ENCODE measurements at regions not wholly inside any gene's neighbourhood (a gene's known extent, or its start where the extent isn't known, plus 50 kb on each side); places are given as distances from the start of the nearest gene placed in this dataset.

GRCh38 chr1:117753652-117754051 lies 147.8 kb downstream of the TENT5C start:
- no TSS peak for BruUV-seq (replicated peaks)
- ATAC-seq (ENCODE audit: low read depth), result peak; percentile 76
- in situ Hi-C loops (cut with MboI; ENCODE audit: low sequenced_read_pairs), result loop anchor here (10.0 to 25.0 kb wide), 3 partner anchors 134 to 391 kb away; partner anchors contain the start of genes MAN1A2 and TENT5C

More at GRCh38 chr1:117753652-117754051, 147.8 kb downstream of the TENT5C start:
- ChIA-PET CTCF (interaction anchor here (0.6 to 2.6 kb wide), 22 partner anchors 8 to 245 kb away, joined by 3 to 17 read pairs (median 4); no protein-coding TSS in a partner anchor), POLR2A (ENCODE audit: unreplicated experiment) (no interaction called here)
- WGBS, 2 experiments (ENCODE audit: extremely low coverage in 2 of 2, insufficient read length in 1 of 2), result 0% methylated on average over 1 of the region's 5 CpGs; no CpG with 5 or more reads in 1 of the 2 experiments
- peak overlapping the region; percentile 84; the same call in 1 of the 2 replicates for H3K23ac ChIP-seq (ENCODE audit: low read depth, low read length)
- H3K18ac ChIP-seq (ENCODE audit: low read depth, low read length), result peak overlapping the region; percentile 82
- peak overlapping the region; percentile 98 for H2BK20ac ChIP-seq (ENCODE audit: low read depth, low read length)
- H4K20me1 ChIP-seq (ENCODE audit: insufficient read depth, low read length), result no peaks in the 10 kb centered on the region
- H2AK5ac ChIP-seq (ENCODE audit: low read depth, low read length), result peak overlapping the region; percentile 91
- peak overlapping the region; percentile 83; the same call in 1 of the 3 replicates for H2BK15ac ChIP-seq (ENCODE audit: low read depth, low read length)
- peaks cover 0 to 12% of the 10 kb centered on the region in 2 experiments; a peak in 2 of 4 replicates for H3K79me1 ChIP-seq (ENCODE audit: low read depth in 1 of 2, low read length in 2 of 2)
- H2AFZ ChIP-seq (replicated peaks; ENCODE audit: low read length, poor library complexity), result peak overlapping the region; percentile 81
- DNase-seq, result peak; percentile 85
- H3K4ac ChIP-seq (ENCODE audit: low read depth, low read length), result peak overlapping the region; percentile 94
- H2BK120ac ChIP-seq (ENCODE audit: low read depth, low read length), result peak overlapping the region; percentile 95
- H3K4me3 ChIP-seq (ENCODE audit: insufficient read depth, low read depth, low read length), result no peak overlapping the region
- no peaks in the 10 kb centered on the region for H3K27me3 ChIP-seq (ENCODE audit: control insufficient read depth, insufficient read depth, low read length)
- H4K8ac ChIP-seq (ENCODE audit: low read depth in 2 of 2, low read length in 2 of 2), result peak overlapping the region; percentile 23 to 91; a peak in 3 of 4 replicates
- no peak overlapping the region; the same call in 1 of the 2 replicates for H4K5ac ChIP-seq (ENCODE audit: low read depth, low read length)
- peaks cover 11% of the 10 kb centered on the region for H3K9me1 ChIP-seq (ENCODE audit: insufficient read depth, low read length)
- H2AK9ac ChIP-seq (replicated peaks; ENCODE audit: low read depth, low read length, poor library complexity), result no peak overlapping the region
- H3K14ac ChIP-seq (replicated peaks; ENCODE audit: low read depth, low read length), result peak overlapping the region; percentile 69
- H3K4me2 ChIP-seq (ENCODE audit: low read depth, low read length), result peak overlapping the region; percentile 66
- H3K27ac ChIP-seq (ENCODE audit: insufficient read depth, low read length), result peak overlapping the region; percentile 64; the same call in 1 of the 2 replicates
- no peak overlapping the region for H3K56ac ChIP-seq (ENCODE audit: extremely low read depth, insufficient read depth, low read length)
- no peak overlapping the region for H3K9ac ChIP-seq (ENCODE audit: low read depth, low read length)
- peak overlapping the region; percentile 72 for H4K91ac ChIP-seq (ENCODE audit: insufficient read depth, low read depth, low read length)
- H3K9me3 ChIP-seq (ENCODE audit: control insufficient read depth, insufficient read depth, low read length), result no peaks in the 10 kb centered on the region
- peaks cover 14% of the 10 kb centered on the region for H3K4me1 ChIP-seq (ENCODE audit: control insufficient read depth, insufficient read depth, low read length)
- dilution Hi-C loops (cut with HindIII; ENCODE audit: low sequenced_read_pairs, unreplicated experiment), result no loop called here
- peak overlapping the region; percentile 76 for H2BK5ac ChIP-seq (ENCODE audit: low read depth, low read length, poor library complexity, severe bottlenecking)
- no peaks in the 10 kb centered on the region for H3K36me3 ChIP-seq (ENCODE audit: control insufficient read depth, insufficient read depth, low read length)
- intact Hi-C loops (cut with micrococcal nuclease), result loop anchor here (2.0 to 10.0 kb wide), 4 partner anchors 57 to 689 kb away; partner anchors contain the start of genes MAN1A2 and TTF2
- TF ChIP-seq CEBPB (IDR thresholded peaks at IDR 0.05; ENCODE audit: low read depth, low read length), result peak; percentile 95
- TF ChIP-seq MAFK (IDR thresholded peaks at IDR 0.05; ENCODE audit: low read depth, low read length), result peak; percentile 82
- no peak for TF ChIP-seq RFX5 (IDR thresholded peaks at IDR 0.05; ENCODE audit: low read depth, low read length)
- no peak for TF ChIP-seq CHD1 (IDR thresholded peaks at IDR 0.05; ENCODE audit: low read depth, low read length)
- TF ChIP-seq BHLHE40 (IDR thresholded peaks at IDR 0.05; ENCODE audit: low read depth, low read length), result peak; percentile 34; the same call in 1 of the 2 replicates

Data from IMR-90 (cell line).